GM23248 (cell line): ENCODE measurements at regions not wholly inside any gene's neighbourhood (a gene's known extent, or its start where the extent isn't known, plus 50 kb on each side); places are given as distances from the start of the nearest gene placed in this dataset.

Source experiments
- EZH2 ChIP-seq: fragments of 200-600 bp; sonication (generic); IDR thresholded peaks from 2 replicates; pipeline ENCODE4 v1.6.1; 2018; ENCODE audit warnings: antibody characterized with exemption, mild to moderate bottlenecking; ENCODE audit not compliant: insufficient read depth, poor library complexity, severe bottlenecking
- EZH2phosphoT487 ChIP-seq: fragments of 200-600 bp; sonication (generic); IDR thresholded peaks from 2 replicates; pipeline ENCODE4 v1.6.1; 2018; ENCODE audit warnings: antibody characterized with exemption, moderate library complexity, mild to moderate bottlenecking, low read depth; ENCODE audit not compliant: insufficient read depth

GRCh38 chr5:54649041-54649504 lies 131.5 kb downstream of the SNX18 start:
- TF ChIP-seq EZH2 = no peak
- TF ChIP-seq EZH2phosphoT487 = no peak
